Mesenchymal stem cell (in vitro differentiated cells and primary cell): ENCODE measurements at regions not wholly inside any gene's neighbourhood (a gene's known extent, or its start where the extent isn't known, plus 50 kb on each side); places are given as distances from the start of the nearest gene placed in this dataset.

ENCODE experiments used
- DNase-seq: peaks from one replicate; pipeline ENCODE4 v3.0.0-alpha.2; 2013
- H2AFZ ChIP-seq: one replicate; pipeline ENCODE4 v1.6.1; 2013; ENCODE audit warnings: low read depth, mild to moderate bottlenecking, control low read depth, inconsistent platforms, low read length, moderate library complexity
- H2AK5ac ChIP-seq: 2 replicates; pipeline ENCODE4 v1.6.1; 2013; ENCODE audit warnings: low read length, moderate library complexity, mild to moderate bottlenecking, inconsistent platforms; ENCODE audit not compliant: severe bottlenecking
- H2BK120ac ChIP-seq: one replicate; pipeline ENCODE4 v1.6.1; 2013; ENCODE audit warnings: low read depth, mild to moderate bottlenecking, inconsistent platforms, low read length, moderate library complexity
- H2BK12ac ChIP-seq, 2 experiments: one replicate each; pipeline ENCODE4 v1.6.1; 2013; ENCODE audit warnings: inconsistent platforms in 2 of 2, low read length in 2 of 2, mild to moderate bottlenecking in 2 of 2, moderate library complexity in 2 of 2, control low read depth in 1 of 2
- H2BK15ac ChIP-seq: one replicate; pipeline ENCODE4 v1.6.1; 2013; ENCODE audit warnings: mild to moderate bottlenecking, low read depth, inconsistent platforms; ENCODE audit not compliant: poor library complexity, severe bottlenecking
- H2BK5ac ChIP-seq: 2 replicates; pipeline ENCODE4 v1.6.1; 2013; ENCODE audit warnings: low read depth, mild to moderate bottlenecking, low read length, control low read depth, inconsistent platforms; ENCODE audit not compliant: poor library complexity, severe bottlenecking
- H3K14ac ChIP-seq, 2 experiments: one replicate each; pipeline ENCODE4 v1.6.1; 2013; ENCODE audit warnings: inconsistent platforms in 2 of 2, low read length in 2 of 2, control low read depth in 1 of 2, mild to moderate bottlenecking in 1 of 2, moderate library complexity in 1 of 2
- H3K18ac ChIP-seq, 2 experiments: one replicate each; pipeline ENCODE4 v1.6.1; 2013; ENCODE audit warnings: inconsistent platforms in 2 of 2, low read length in 2 of 2, control low read depth in 1 of 2, low read depth in 1 of 2, mild to moderate bottlenecking in 1 of 2
- H3K23ac ChIP-seq, 2 experiments: one replicate each; pipeline ENCODE4 v1.6.1; 2013; ENCODE audit warnings: inconsistent platforms in 2 of 2, low read length in 2 of 2, mild to moderate bottlenecking in 2 of 2, moderate library complexity in 2 of 2, control low read depth in 1 of 2
- H3K27ac ChIP-seq: 2 replicates; pipeline ENCODE4 v1.5.1; 2013; ENCODE audit warnings: mild to moderate bottlenecking, moderate library complexity, low read length, control low read depth, inconsistent platforms; ENCODE audit not compliant: poor library complexity, severe bottlenecking
- H3K27me3 ChIP-seq, 2 experiments: 2 replicates each; pipeline versions ENCODE4 v1.6.1 to v1.7.0; 2013; ENCODE audit warnings: low read length in 2 of 2, mild to moderate bottlenecking in 2 of 2, moderate library complexity in 2 of 2, control low read depth in 1 of 2, inconsistent platforms in 1 of 2; ENCODE audit not compliant: control insufficient read depth in 1 of 2, insufficient read depth in 1 of 2
- H3K36me3 ChIP-seq, 2 experiments: 2 replicates each; pipeline versions ENCODE4 v1.6.1 to v1.7.0; 2013; ENCODE audit warnings: low read length in 2 of 2, control low read depth in 1 of 2, inconsistent platforms in 1 of 2, low read depth in 1 of 2, mild to moderate bottlenecking in 1 of 2; ENCODE audit not compliant: insufficient read depth in 2 of 2, control insufficient read depth in 1 of 2
- H3K4ac ChIP-seq, 2 experiments: one replicate each; pipeline ENCODE4 v1.6.1; 2013; ENCODE audit warnings: inconsistent platforms in 2 of 2, low read length in 2 of 2, mild to moderate bottlenecking in 2 of 2, moderate library complexity in 2 of 2, control low read depth in 1 of 2, low read depth in 1 of 2
- H3K4me1 ChIP-seq: 2 replicates; pipeline ENCODE4 v1.6.1; 2013; ENCODE audit warnings: low read depth, low read length, control low read depth; ENCODE audit not compliant: control insufficient read depth, insufficient read depth
- H3K4me2 ChIP-seq: 2 replicates; pipeline ENCODE4 v1.6.1; 2013; ENCODE audit warnings: low read length, mild to moderate bottlenecking, inconsistent platforms; ENCODE audit not compliant: poor library complexity, severe bottlenecking
- H3K4me3 ChIP-seq, 2 experiments: 2 replicates each; pipeline versions ENCODE4 v1.5.1 to v1.7.0; 2013; ENCODE audit warnings: low read length in 2 of 2, mild to moderate bottlenecking in 2 of 2, control low read depth in 1 of 2, low read depth in 1 of 2; ENCODE audit not compliant: insufficient read depth in 1 of 2
- H3K79me1 ChIP-seq: replicated peaks from 2 replicates; pipeline ENCODE4 v1.6.1; 2013; ENCODE audit warnings: mild to moderate bottlenecking, control low read depth, low read length, inconsistent platforms; ENCODE audit not compliant: poor library complexity, severe bottlenecking
- H3K9ac ChIP-seq: 2 replicates; pipeline ENCODE4 v1.7.0; 2013; ENCODE audit warnings: mild to moderate bottlenecking, low read length, moderate library complexity
- H3K9me3 ChIP-seq: 2 replicates; pipeline ENCODE4 v1.7.0; 2013; ENCODE audit warnings: mild to moderate bottlenecking, low read length; ENCODE audit not compliant: control insufficient read depth
- H4K8ac ChIP-seq: one replicate; pipeline ENCODE4 v1.6.1; 2013; ENCODE audit warnings: inconsistent platforms, mild to moderate bottlenecking, low read length, moderate library complexity
- H4K91ac ChIP-seq: one replicate; pipeline ENCODE4 v1.6.1; 2013; ENCODE audit warnings: mild to moderate bottlenecking, low read length, inconsistent platforms
- WGBS: methylation state at CpG from one replicate; pipeline ENCODE4 v1.1.7; 2013; ENCODE audit warnings: mixed read lengths; 5-methylcytosine and 5-hydroxymethylcytosine counted together

DNA sequence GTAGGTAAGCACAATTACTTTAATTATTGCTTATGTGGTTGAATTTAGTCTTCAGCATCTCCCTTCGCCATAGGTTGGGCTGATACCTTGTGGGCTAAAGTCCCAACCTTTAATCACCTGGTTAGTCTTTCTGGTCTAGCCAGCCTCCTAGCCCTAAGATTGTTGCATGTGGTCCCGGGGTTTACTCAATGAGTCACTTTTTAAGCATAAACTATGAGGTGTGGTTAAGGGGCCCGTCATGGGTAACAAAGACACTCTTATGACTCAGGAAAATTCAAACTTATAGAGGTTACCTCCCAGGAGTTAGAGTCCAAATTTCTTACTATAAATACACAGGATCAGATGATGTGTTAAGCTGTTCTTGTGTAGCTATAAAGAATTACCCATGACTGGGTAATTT, 841.6 kb downstream of the TRIB2 start:
- Histone ChIP-seq H3K27ac (no peak overlapping the region), H3K14ac (no peak overlapping the region), H2BK12ac (no peak overlapping the region), H3K23ac (no peak overlapping the region), H2BK120ac (no peak overlapping the region), H4K8ac (no peak overlapping the region), H3K9ac (no peak overlapping the region), H2BK15ac (no peak overlapping the region), H2AK5ac (no peak overlapping the region), H3K4ac (no peak overlapping the region), H3K79me1 (no peaks in the 10 kb centered on the region), H3K27me3 (no peaks in the 10 kb centered on the region), H3K36me3 (no peaks in the 10 kb centered on the region), H3K4me1 (no peaks in the 10 kb centered on the region), H3K9me3 (peaks cover 9% of the 10 kb centered on the region), H3K18ac (no peak overlapping the region), H3K4me3 (no peak overlapping the region), H4K91ac (no peak overlapping the region), H2AFZ (no peak overlapping the region), H3K4me2 (no peak overlapping the region), H2BK5ac (no peak overlapping the region)
- 60% methylated on average over 2 of the region's 3 CpGs for whole genome bisulfite sequencing
- peak; percentile 9 for DNase-seq

DNA sequence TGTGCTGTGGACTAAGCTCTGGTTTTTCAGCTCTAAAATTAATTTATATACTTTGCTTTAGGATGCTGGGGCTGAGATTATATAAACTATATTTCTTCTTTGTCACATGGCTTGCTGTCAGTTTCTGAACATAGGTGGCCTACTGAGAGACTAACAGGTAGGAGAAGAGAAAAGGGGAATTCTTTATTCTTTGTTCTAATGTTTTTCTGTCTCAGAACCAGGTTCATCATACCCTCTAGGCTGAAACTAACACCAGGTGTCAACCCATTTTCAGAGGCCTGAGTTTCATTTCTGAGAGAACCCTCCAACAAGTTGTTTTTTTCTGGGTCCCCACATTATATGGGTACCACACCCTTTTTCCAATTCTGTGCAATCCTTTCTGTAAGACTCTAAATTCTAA, 843.6 kb downstream of the TRIB2 start:
- Histone ChIP-seq H3K4ac (no peak overlapping the region), H3K18ac (no peak overlapping the region), H3K4me1 (no peaks in the 10 kb centered on the region), H3K79me1 (no peaks in the 10 kb centered on the region), H3K27ac (no peak overlapping the region), H3K4me3 (no peak overlapping the region), H3K9me3 (peaks cover 9% of the 10 kb centered on the region), H2AK5ac (no peak overlapping the region), H2BK5ac (no peak overlapping the region), H2BK15ac (no peak overlapping the region), H3K27me3 (no peaks in the 10 kb centered on the region), H3K14ac (no peak overlapping the region), H3K9ac (no peak overlapping the region), H2BK12ac (no peak overlapping the region), H3K23ac (no peak overlapping the region), H3K4me2 (no peak overlapping the region), H2BK120ac (no peak overlapping the region), H2AFZ (no peak overlapping the region), H4K91ac (no peak overlapping the region), H4K8ac (no peak overlapping the region), H3K36me3 (no peaks in the 10 kb centered on the region)
- no peak for DNase-seq

DNA sequence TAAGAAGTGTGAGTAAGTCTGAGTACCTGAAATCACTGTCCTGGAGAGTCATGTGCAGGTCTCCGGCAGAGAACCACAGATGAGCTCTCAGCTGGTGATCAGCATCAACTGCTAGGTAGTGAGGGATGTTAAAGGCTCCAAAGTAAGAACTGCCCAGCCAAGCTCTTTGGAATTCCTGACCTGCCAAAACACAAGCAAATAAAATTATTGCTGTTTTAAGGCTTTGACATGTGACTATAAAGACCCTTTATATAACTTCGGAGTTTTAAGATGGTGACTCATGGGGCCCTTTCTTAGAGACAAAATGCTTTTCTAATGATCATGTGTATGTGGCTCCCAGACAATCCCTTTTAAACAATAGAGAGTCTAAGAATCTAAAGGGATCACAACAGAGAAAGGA, 855.7 kb downstream of the TRIB2 start:
- H3K9ac ChIP-seq, result no peak overlapping the region
- H3K27ac ChIP-seq, result no peak overlapping the region
- no peaks in the 10 kb centered on the region for H3K4me1 ChIP-seq
- no peak overlapping the region for H3K23ac ChIP-seq
- H2AK5ac ChIP-seq, result no peak overlapping the region
- H2BK5ac ChIP-seq, result no peak overlapping the region
- DNase-seq, result no peak
- H4K91ac ChIP-seq, result no peak overlapping the region
- no peak overlapping the region for H2BK12ac ChIP-seq
- H3K4me2 ChIP-seq, result no peak overlapping the region
- H3K79me1 ChIP-seq, result no peaks in the 10 kb centered on the region
- no peak overlapping the region for H3K18ac ChIP-seq
- H3K14ac ChIP-seq, result no peak overlapping the region
- no peak overlapping the region for H3K4ac ChIP-seq
- H3K4me3 ChIP-seq, result no peak overlapping the region
- WGBS, result 100% methylated on average over 2 of the region's 2 CpGs
- no peak overlapping the region for H2AFZ ChIP-seq
- no peaks in the 10 kb centered on the region for H3K27me3 ChIP-seq
- H2BK120ac ChIP-seq, result no peak overlapping the region
- H3K36me3 ChIP-seq, result no peaks in the 10 kb centered on the region
- no peak overlapping the region for H4K8ac ChIP-seq
- H2BK15ac ChIP-seq, result no peak overlapping the region
- H3K9me3 ChIP-seq, result no peaks in the 10 kb centered on the region

DNA sequence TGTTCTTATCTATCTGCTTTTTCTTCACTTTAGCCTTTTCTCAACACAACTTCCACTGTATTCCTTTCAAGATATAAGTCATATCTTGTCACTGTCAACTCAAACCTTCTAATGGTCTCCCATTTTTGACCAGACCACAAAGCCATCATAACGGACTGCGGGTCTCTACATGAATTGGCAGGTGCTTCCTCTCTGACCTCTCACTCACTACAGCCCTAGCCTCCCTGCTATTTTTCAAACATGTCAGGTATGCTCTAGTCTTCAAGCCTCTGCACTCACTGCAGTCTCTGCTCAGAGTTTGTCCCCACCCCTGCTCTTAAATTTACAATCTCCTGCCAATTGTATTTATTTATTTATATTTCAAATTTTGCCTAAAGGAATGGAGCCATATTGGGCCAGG, 858.1 kb downstream of the TRIB2 start:
- Histone ChIP-seq H3K4me2 (no peak overlapping the region), H2AK5ac (no peak overlapping the region), H2BK15ac (no peak overlapping the region), H4K91ac (no peak overlapping the region), H4K8ac (no peak overlapping the region), H3K27ac (no peak overlapping the region), H3K4ac (no peak overlapping the region), H3K9ac (no peak overlapping the region), H3K4me1 (no peaks in the 10 kb centered on the region), H3K36me3 (no peaks in the 10 kb centered on the region), H2AFZ (no peak overlapping the region), H3K18ac (no peak overlapping the region), H3K4me3 (no peak overlapping the region), H3K9me3 (no peaks in the 10 kb centered on the region), H3K14ac (no peak overlapping the region), H3K27me3 (no peaks in the 10 kb centered on the region), H2BK5ac (no peak overlapping the region), H2BK120ac (no peak overlapping the region), H3K79me1 (no peaks in the 10 kb centered on the region), H3K23ac (no peak overlapping the region), H2BK12ac (no peak overlapping the region)
- no peak for DNase-seq
- WGBS, result 98% methylated on average over 2 of the region's 2 CpGs
